ENCODE measurements at regions not wholly inside any gene's neighbourhood (a gene's known extent, or its start where the extent isn't known, plus 50 kb on each side); places are given as distances from the start of the nearest gene placed in this dataset.

DNA sequence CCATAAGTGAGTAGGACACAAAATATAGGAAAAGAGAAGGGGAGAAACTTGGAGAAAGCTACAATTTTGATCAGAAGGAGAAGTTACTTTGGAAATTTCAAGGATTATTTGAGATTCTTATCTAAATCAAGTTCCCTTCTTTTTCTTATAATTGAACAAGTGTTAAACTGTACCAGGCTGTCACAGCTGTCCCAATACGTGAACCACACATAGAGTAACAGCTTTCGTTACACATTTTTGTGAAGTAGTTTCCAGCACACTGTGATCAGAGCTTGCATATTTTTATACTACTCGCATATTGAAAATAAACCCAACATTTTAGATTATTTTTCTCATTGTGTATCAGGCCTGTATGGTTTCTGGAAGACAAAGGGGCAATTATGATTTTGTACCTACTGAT is 412.8 kb upstream of the PSMD7 start:
- TF ChIP-seq, protein P1, sequence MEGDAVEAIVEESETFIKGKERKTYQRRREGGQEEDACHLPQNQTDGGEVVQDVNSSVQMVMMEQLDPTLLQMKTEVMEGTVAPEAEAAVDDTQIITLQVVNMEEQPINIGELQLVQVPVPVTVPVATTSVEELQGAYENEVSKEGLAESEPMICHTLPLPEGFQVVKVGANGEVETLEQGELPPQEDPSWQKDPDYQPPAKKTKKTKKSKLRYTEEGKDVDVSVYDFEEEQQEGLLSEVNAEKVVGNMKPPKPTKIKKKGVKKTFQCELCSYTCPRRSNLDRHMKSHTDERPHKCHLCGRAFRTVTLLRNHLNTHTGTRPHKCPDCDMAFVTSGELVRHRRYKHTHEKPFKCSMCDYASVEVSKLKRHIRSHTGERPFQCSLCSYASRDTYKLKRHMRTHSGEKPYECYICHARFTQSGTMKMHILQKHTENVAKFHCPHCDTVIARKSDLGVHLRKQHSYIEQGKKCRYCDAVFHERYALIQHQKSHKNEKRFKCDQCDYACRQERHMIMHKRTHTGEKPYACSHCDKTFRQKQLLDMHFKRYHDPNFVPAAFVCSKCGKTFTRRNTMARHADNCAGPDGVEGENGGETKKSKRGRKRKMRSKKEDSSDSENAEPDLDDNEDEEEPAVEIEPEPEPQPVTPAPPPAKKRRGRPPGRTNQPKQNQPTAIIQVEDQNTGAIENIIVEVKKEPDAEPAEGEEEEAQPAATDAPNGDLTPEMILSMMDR (IDR thresholded peaks at IDR 0.05): no peak
- no peak for TF ChIP-seq POLR2A (IDR thresholded peaks at IDR 0.05)
